H9 (cell line): ENCODE measurements at regions not wholly inside any gene's neighbourhood (a gene's known extent, or its start where the extent isn't known, plus 50 kb on each side); places are given as distances from the start of the nearest gene placed in this dataset.

Source experiments
- DNase-seq: peaks from one replicate; pipeline ENCODE4 v3.0.0-alpha.2; 2017
- H2AFZ ChIP-seq: one replicate; pipeline ENCODE4 v1.6.1; 2013; ENCODE audit warnings: mild to moderate bottlenecking, low read length, control low read depth, moderate library complexity
- H2AK5ac ChIP-seq: 2 replicates; pipeline ENCODE4 v1.6.1; 2013; ENCODE audit warnings: low read length, control low read depth, mixed read lengths; ENCODE audit not compliant: insufficient read length
- H2BK120ac ChIP-seq: one replicate; pipeline ENCODE4 v1.6.1; 2013; ENCODE audit warnings: low read depth, mild to moderate bottlenecking, low read length, control low read depth, inconsistent platforms; ENCODE audit not compliant: poor library complexity, severe bottlenecking
- H2BK12ac ChIP-seq: 2 replicates; pipeline ENCODE4 v1.6.1; 2013; ENCODE audit warnings: low read length, control low read depth, mixed read lengths, low read depth; ENCODE audit not compliant: insufficient read length
- H2BK15ac ChIP-seq: 2 replicates; pipeline ENCODE4 v1.6.1; 2013; ENCODE audit warnings: low read depth, low read length, control low read depth
- H2BK20ac ChIP-seq: one replicate; pipeline ENCODE4 v1.6.1; 2013; ENCODE audit warnings: low read depth, mild to moderate bottlenecking, low read length, control low read depth, inconsistent platforms; ENCODE audit not compliant: poor library complexity, severe bottlenecking
- H2BK5ac ChIP-seq: 2 replicates; pipeline ENCODE4 v1.6.1; 2013; ENCODE audit warnings: low read length, control low read depth, mixed read lengths; ENCODE audit not compliant: insufficient read length
- H3K14ac ChIP-seq: 2 replicates; pipeline ENCODE4 v1.6.1; 2013; ENCODE audit warnings: low read length, control low read depth; ENCODE audit not compliant: insufficient read depth
- H3K18ac ChIP-seq: 2 replicates; pipeline ENCODE4 v1.6.1; 2013; ENCODE audit warnings: low read depth, mild to moderate bottlenecking, mixed read lengths, low read length, control low read depth; ENCODE audit not compliant: insufficient read length
- H3K23ac ChIP-seq: 2 replicates; pipeline ENCODE4 v1.6.1; 2013; ENCODE audit warnings: low read length, control low read depth, mixed read lengths, low read depth; ENCODE audit not compliant: insufficient read length
- H3K23me2 ChIP-seq: 2 replicates; pipeline ENCODE4 v1.6.1; 2013; ENCODE audit warnings: low read depth, mild to moderate bottlenecking, mixed read lengths, low read length, control low read depth; ENCODE audit not compliant: insufficient read length, poor library complexity, severe bottlenecking
- H3K27ac ChIP-seq: 2 replicates; pipeline ENCODE4 v1.5.1; 2013; ENCODE audit warnings: low read length, control low read depth, mixed read lengths, low read depth; ENCODE audit not compliant: insufficient read length
- H3K27me3 ChIP-seq: 2 replicates; pipeline ENCODE4 v1.6.1; 2013; ENCODE audit warnings: low read length, control low read depth, inconsistent platforms; ENCODE audit not compliant: insufficient read depth
- H3K4ac ChIP-seq: 2 replicates; pipeline ENCODE4 v1.6.1; 2013; ENCODE audit warnings: low read depth, mild to moderate bottlenecking, control low read depth, inconsistent platforms, low read length, moderate library complexity
- H3K4me1 ChIP-seq: 2 replicates; pipeline ENCODE4 v1.6.1; 2013; ENCODE audit warnings: low read length, control low read depth, inconsistent platforms; ENCODE audit not compliant: insufficient read depth
- H3K4me2 ChIP-seq: 2 replicates; pipeline ENCODE4 v1.6.1; 2013; ENCODE audit warnings: low read length, control low read depth, mixed read lengths; ENCODE audit not compliant: insufficient read length, insufficient read depth
- H3K56ac ChIP-seq: 2 replicates; pipeline ENCODE4 v1.6.1; 2013; ENCODE audit warnings: low read depth, mild to moderate bottlenecking, mixed read lengths, low read length, control low read depth; ENCODE audit not compliant: insufficient read length
- H3K79me1 ChIP-seq: 2 replicates; pipeline ENCODE4 v1.6.1; 2013; ENCODE audit warnings: low read depth, mild to moderate bottlenecking, moderate library complexity, low read length, control low read depth, inconsistent platforms; ENCODE audit not compliant: insufficient read depth, poor library complexity, severe bottlenecking
- H3K79me2 ChIP-seq: 2 replicates; pipeline ENCODE4 v1.6.1; 2013; ENCODE audit warnings: low read length, control low read depth, inconsistent platforms; ENCODE audit not compliant: insufficient read depth
- H3K9ac ChIP-seq: 2 replicates; pipeline ENCODE4 v1.6.1; 2013; ENCODE audit warnings: low read length, control low read depth, mixed read lengths; ENCODE audit not compliant: insufficient read length; ENCODE audit errors: extremely low read depth
- H3K9me3 ChIP-seq: one replicate; pipeline ENCODE4 v1.6.1; 2013; ENCODE audit warnings: low read depth, low read length, inconsistent platforms; ENCODE audit not compliant: control insufficient read depth
- H3T11ph ChIP-seq: one replicate; pipeline ENCODE4 v1.6.1; 2013; ENCODE audit warnings: mild to moderate bottlenecking, low read length, control low read depth, inconsistent platforms
- H4K20me1 ChIP-seq: one replicate; pipeline ENCODE4 v1.6.1; 2013; ENCODE audit not compliant: control insufficient read depth, insufficient read length, insufficient read depth
- H4K5ac ChIP-seq: 2 replicates; pipeline ENCODE4 v1.6.1; 2013; ENCODE audit warnings: low read depth, mild to moderate bottlenecking, mixed read lengths, low read length, control low read depth; ENCODE audit not compliant: insufficient read length
- H4K8ac ChIP-seq: replicated peaks from 2 replicates; pipeline ENCODE4 v1.6.1; 2013; ENCODE audit warnings: low read length, control low read depth, mixed read lengths, low read depth; ENCODE audit not compliant: insufficient read length
- H4K91ac ChIP-seq: 2 replicates; pipeline ENCODE4 v1.6.1; 2013; ENCODE audit warnings: low read depth, mild to moderate bottlenecking, moderate library complexity, mixed read lengths, low read length, control low read depth; ENCODE audit not compliant: insufficient read length
- H3K27ac Mint-ChIP-seq, 3 experiments: 2 replicates in 2 of 3; 3 replicates in 1 of 3; pipeline ENCODE4 v1.8.0; 2020 to 2021; ENCODE audit warnings: mixed read lengths in 3 of 3, mild to moderate bottlenecking in 1 of 3, moderate library complexity in 1 of 3
- H3K27me3 Mint-ChIP-seq: 2 replicates; pipeline ENCODE4 v1.8.0; 2021; ENCODE audit warnings: low read depth, mild to moderate bottlenecking, moderate library complexity, mixed read lengths
- H3K36me3 Mint-ChIP-seq, 3 experiments: 2 replicates in 2 of 3; 3 replicates in 1 of 3; pipeline ENCODE4 v1.8.0; 2020 to 2021; ENCODE audit warnings: low read depth in 3 of 3, mixed read lengths in 3 of 3; ENCODE audit not compliant: insufficient read depth in 1 of 3
- H3K4me1 Mint-ChIP-seq, 2 experiments: 2 replicates each; pipeline ENCODE4 v1.8.0; 2020; ENCODE audit warnings: mixed read lengths in 2 of 2
- H3K4me3 Mint-ChIP-seq, 2 experiments: 2 replicates in 1 of 2; 3 replicates in 1 of 2; pipeline ENCODE4 v1.8.0; 2020 to 2021; ENCODE audit warnings: mild to moderate bottlenecking in 2 of 2, mixed read lengths in 2 of 2, moderate library complexity in 1 of 2
- H3K9me3 Mint-ChIP-seq, 2 experiments: 2 replicates in 1 of 2; 3 replicates in 1 of 2; pipeline ENCODE4 v1.8.0; 2020; ENCODE audit warnings: mild to moderate bottlenecking in 2 of 2, mixed read lengths in 2 of 2, moderate library complexity in 1 of 2
- CTCF ChIP-seq: fragments of 200-600 bp; sonication (generic); conservative IDR thresholded peaks from 3 replicates; pipeline ENCODE4 v1.8.0; 2021; ENCODE audit warnings: antibody characterized with exemption, mild to moderate bottlenecking
- WGBS: extraction: QIAGEN DNeasy Blood & Tissue Kit; methylation state at CpG from one replicate; pipeline ENCODE4 v1.1.7; 2013; ENCODE audit warnings: missing lambda C conversion rate, low lambda C conversion rate, mixed read lengths; ENCODE audit not compliant: insufficient read length; ENCODE audit errors: extremely low coverage; 5-methylcytosine and 5-hydroxymethylcytosine counted together

GRCh38 chr7:113371416-113372043 lies 253.2 kb upstream of the SMIM30 start:
- Histone ChIP-seq H3K18ac (no peak overlapping the region), H3K56ac (no peak overlapping the region), H4K8ac (no peak overlapping the region), H3K4me2 (no peak overlapping the region), H3K4me1 (no peaks in the 10 kb centered on the region), H3K79me2 (no peaks in the 10 kb centered on the region), H4K5ac (no peak overlapping the region), H2BK5ac (no peak overlapping the region), H2AFZ (no peak overlapping the region), H3K27me3 (peaks cover 25% of the 10 kb centered on the region; the same call in 1 of the 2 replicates), H4K91ac (no peak overlapping the region), H4K20me1 (no peaks in the 10 kb centered on the region), H3K9me3 (no peaks in the 10 kb centered on the region), H3K27ac (no peak overlapping the region), H2BK120ac (no peak overlapping the region), H3T11ph (no peak overlapping the region), H2BK12ac (no peak overlapping the region), H3K23me2 (no peaks in the 10 kb centered on the region), H2BK15ac (no peak overlapping the region), H2BK20ac (no peak overlapping the region), H2AK5ac (no peak overlapping the region), H3K23ac (no peak overlapping the region), H3K14ac (no peak overlapping the region), H3K4ac (no peak overlapping the region), H3K9ac (no peak overlapping the region), H3K79me1 (no peaks in the 10 kb centered on the region)
- DNase-seq: no peak
- Mint-ChIP-seq H3K4me1 (no peaks in the 10 kb centered on the region), H3K36me3 (no peaks in the 10 kb centered on the region), H3K27me3 (peaks cover 95% of the 10 kb centered on the region), H3K4me3 (no peak overlapping the region), H3K27ac (no peak overlapping the region), H3K9me3 (peaks cover 0 to 3% of the 10 kb centered on the region in 2 experiments; a peak in 2 of 5 replicates)
- WGBS: no CpG with 5 or more reads among the region's 4 CpGs
- no peak for TF ChIP-seq CTCF
